ENCODE measurements at regions not wholly inside any gene's neighbourhood (a gene's known extent, or its start where the extent isn't known, plus 50 kb on each side); places are given as distances from the start of the nearest gene placed in this dataset.

GRCh38 chr2:180057706-180058412 lies 50.8 kb upstream of the CWC22 start:
- Mint-ChIP-seq H3K4me3 (ENCODE audit: unreplicated experiment) (no peak overlapping the region), H3K9me3 (ENCODE audit: unreplicated experiment) (no peaks in the 10 kb centered on the region), H3K4me1 (ENCODE audit: unreplicated experiment) (peaks cover 9% of the 10 kb centered on the region), H3K27ac (ENCODE audit: unreplicated experiment) (no peak overlapping the region), H3K27me3 (ENCODE audit: unreplicated experiment) (peaks cover 18% of the 10 kb centered on the region), H3K36me3 (ENCODE audit: unreplicated experiment) (no peaks in the 10 kb centered on the region)
- DNase-seq (ENCODE audit: extremely low spot score, unreplicated experiment), result no peak
- TF ChIP-seq CTCF (IDR thresholded peaks at IDR 0.05), result no peak

Measured in osteocyte (in vitro differentiated cells).